GM04504 (cell line): ENCODE measurements at regions not wholly inside any gene's neighbourhood (a gene's known extent, or its start where the extent isn't known, plus 50 kb on each side); places are given as distances from the start of the nearest gene placed in this dataset.
"Not testable (repeated sequence)": the region's sequence is repeated elsewhere in the genome, so short reads cannot be mapped to it uniquely, and the experiment has no call there.

Experiments used
- DNase-seq: peaks from one replicate; pipeline ENCODE4 v3.0.0-alpha.2; 2012; ENCODE audit warnings: low read depth

DNA sequence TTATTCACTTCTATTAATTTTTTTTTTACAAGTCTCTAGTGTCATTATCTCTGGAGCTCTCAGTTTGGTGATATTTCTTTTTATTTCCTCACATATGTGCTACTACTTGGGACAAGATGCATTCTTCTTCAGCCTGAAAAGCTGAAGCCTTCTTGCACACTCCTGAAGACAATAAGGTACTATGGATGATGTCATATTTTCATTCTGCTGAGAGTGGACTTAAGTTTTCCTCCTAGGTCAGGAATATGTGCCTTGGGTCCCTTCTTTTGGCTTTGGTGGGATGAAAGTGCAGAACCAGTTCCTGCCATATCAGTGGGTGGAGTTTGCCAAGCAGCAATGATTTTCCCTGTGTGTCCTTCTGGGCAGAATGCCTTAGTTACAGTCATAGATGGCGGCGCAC, 188.7 kb upstream of the EYA4 start:
- DNase-seq = no peak

DNA sequence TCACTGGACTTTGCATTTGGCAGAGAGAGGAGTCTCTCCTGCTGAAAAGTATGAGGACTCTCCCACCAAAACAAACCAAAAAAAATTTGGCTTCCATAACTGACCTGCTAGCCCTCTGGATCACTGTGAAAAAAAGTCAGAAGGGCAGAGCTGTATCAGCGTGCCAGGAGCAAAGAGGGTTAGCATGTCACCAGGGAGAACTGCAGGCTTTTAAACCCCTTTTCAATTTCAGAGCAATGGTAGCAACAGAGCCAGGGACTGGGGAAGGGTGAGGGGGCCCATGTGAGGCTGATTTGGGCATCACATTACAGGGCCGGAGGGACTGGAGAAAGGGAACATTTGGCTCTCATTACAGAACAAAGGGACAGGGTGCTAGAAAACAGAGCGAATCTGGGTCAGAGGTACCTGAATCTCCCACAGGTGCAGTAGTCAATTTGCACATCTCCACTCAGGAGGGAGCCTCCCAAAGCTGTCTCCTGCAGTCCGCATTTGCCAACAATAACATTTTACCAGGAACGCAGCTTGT, 185.7 kb upstream of the EYA4 start:
- DNase-seq = no peak

DNA sequence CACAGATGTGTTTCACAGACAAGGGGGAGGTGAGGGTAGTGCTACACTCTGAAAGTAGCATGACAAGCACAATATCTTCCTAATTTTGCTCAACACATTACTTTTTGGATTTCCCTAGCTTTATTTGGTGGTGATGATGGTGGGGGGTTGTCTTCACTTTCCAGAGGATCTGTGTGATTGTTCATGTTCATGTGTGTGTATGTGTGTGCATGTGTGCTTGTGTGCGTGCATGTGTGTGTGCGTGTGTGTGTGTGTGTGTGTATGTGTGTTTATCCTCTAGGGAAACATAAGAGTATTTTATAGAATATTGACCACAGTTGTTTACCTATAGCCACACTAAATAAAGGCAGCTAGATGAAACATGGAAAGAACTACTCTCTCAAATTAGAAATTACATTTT, 183.8 kb upstream of the EYA4 start:
- no peak for DNase-seq

DNA sequence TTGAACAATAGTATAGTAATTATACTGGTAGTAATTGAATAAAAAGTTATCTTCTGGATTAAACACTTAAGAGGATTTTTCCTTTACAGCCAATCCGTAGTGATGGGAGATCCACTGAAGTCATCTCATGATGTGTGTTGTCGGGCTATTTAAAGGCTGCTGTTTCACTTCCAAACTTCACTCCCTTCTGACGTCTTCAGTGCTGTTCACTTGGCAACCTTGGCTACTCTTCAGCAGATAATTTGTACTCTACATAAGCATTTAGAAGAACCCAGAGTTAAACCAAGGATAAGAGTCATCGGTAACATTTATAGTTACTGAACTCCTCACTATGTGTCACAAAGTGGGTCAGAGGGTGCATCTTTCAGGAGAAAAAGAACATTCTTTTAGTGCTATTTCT, 179.1 kb upstream of the EYA4 start:
- DNase-seq = no peak

DNA sequence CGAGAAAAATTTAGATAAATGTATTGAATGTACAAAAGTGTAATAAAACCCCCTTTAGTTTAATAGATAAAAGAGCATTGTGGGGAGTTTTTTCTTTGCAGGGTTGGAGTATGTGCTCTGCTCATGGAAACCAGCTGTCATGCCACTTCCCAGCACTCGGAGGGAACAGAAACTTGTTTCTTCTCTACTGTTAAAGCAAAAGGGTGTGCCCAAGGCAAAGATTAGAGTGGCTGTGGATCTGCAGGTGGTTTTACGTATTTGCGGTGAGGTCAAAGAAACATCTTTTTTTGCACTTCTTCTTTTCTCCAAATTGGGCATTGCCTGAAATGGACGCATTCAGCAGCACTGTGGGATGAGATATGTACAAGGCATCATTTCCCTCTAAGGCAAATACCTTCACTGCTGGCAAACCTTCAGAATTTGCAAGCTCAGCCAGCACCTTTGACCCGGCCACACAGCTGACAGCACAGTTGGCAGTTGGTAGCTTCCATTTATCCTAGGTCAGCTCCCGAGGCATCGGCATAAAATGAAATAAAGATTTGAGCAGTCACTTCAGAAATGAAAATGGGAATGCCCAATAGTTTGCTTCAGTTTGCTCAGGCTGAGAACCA, 178.4 kb upstream of the EYA4 start:
- DNase-seq = no peak

DNA sequence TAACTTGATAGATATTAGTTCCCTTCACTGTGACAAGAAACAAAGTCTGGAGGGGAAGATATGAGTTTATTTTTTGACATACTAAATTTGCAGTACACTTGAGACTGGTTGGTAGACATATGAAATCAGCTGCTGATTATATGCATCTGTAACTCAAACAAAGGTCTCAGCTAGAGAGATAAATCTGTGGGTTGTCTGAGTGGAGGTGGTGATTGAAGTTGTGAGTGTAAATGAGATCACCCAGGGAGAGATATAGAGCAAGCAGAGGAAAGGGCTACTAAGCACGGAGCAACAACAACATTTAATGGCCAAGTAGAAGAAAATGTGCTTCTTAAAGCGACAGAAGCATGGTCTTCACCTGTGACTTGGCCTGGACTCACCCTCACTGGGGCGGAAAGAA, 173.2 kb upstream of the EYA4 start:
- no peak for DNase-seq

DNA sequence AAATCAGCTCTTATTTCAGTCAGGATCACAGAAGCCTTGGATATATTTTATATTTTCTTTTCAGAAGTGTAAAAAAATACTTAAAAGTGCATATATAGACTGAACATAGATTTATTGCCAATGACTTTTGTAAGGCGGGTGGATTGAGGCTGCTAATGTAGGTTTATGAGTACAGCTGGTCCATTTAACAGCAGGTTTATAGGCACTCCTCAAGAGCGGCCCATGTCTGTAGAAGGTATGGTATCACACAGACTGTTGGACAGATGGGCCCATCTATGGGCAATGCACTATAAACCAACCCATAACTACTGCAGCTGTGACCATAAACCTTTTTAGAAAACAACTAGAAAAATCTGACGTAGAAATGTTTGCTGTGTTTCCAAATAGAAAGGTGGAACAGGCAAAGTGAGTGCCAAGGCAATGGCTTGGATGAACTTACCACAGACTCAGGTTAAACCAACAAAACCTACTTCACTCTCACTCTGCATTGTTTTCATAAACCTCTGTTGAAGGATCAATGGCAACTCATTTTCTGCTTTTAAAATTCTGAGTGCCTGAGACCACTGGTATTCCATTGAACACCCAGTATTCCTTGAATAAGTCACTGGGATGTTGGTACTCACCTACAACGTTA, 170.6 kb upstream of the EYA4 start:
- DNase-seq = no peak

DNA sequence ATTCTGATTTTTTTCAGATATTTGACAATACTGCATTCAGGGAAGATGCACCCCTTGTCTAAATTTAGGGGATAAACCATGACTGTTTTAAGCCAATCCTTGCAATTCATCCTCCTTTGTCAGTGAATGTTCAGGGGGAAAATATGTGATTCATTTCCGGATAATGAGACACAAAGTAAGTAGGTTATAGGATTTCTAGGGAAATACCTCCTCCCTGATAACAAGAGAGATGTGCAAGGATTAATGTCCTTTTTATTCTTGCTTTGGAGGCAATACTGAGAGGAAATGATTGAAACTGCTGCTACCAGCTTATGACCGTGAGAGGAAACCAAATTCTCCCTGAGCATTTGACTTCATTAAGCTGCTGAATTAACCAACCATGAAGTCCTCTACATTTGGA, 161.3 kb upstream of the EYA4 start:
- DNase-seq = no peak

DNA sequence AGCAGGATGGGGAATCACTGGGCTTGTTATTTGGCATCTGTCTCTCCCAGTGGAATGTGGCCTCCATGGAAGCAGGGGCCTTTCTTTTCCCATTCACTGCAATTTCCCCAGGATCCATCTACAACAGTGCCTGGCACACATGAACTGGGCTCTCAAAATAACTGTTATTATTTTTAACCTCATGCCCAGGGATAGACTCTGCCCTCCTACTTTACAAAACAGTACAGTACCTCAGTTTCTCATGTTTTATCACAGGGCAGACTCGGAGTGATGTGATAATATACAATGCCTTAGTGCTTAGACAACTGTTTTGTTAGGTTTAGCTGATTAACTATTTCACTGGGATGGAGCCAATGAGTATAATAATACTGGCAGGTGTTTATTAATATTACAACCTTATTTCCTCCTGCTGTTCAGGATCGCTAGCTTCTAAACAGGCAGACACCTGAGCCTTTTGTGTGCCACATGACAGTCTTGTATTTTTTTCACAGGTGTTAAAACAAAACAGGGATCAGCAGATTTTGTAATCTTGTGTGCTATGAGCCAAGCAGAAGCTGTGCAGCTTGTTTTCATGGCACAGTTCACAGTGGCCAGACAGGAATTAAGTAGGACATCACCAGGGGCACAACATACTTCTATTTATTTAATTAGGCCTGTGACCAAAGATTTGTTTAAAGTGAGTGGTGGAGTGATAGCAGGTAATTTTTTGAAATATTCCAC, 157.7 kb upstream of the EYA4 start:
- DNase-seq = no peak

DNA sequence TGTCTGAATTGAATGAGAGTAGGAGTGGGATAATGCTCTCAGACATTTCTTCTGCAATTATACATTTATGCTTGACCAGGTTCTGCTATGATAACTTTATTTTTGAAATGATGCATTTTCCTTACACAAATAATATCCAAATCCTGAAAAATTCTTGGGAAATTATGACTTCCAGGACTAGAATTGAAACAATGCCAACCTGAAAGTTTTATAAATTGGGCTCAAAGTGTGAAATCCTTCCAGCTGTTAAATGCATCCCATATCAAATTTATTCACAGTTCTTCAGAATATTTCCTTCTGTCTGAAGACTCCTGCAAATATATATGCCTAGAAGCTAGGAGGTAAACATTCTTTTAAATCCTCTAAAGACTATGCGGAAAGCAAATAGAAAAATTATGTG, 155.7 kb upstream of the EYA4 start:
- DNase-seq = no peak

DNA sequence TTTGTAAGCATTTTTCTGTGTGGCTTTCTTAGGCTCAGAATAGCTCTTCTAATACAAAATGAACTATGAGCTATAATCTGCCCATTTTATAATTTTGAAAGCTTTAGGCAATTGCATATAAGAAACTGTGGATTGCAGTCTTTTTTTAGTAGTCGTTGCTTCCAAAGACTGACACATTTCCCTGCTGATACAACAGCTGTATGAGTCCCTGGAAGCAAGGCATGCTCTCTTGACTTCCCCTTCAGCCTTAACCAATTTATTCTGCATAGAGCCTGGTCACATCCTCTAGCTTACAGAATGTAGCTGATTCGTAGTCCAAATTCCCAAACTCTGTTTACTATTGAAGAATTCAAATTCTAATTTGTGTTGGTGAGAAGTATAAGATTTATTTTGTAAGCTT, 155.3 kb upstream of the EYA4 start:
- no peak for DNase-seq

DNA sequence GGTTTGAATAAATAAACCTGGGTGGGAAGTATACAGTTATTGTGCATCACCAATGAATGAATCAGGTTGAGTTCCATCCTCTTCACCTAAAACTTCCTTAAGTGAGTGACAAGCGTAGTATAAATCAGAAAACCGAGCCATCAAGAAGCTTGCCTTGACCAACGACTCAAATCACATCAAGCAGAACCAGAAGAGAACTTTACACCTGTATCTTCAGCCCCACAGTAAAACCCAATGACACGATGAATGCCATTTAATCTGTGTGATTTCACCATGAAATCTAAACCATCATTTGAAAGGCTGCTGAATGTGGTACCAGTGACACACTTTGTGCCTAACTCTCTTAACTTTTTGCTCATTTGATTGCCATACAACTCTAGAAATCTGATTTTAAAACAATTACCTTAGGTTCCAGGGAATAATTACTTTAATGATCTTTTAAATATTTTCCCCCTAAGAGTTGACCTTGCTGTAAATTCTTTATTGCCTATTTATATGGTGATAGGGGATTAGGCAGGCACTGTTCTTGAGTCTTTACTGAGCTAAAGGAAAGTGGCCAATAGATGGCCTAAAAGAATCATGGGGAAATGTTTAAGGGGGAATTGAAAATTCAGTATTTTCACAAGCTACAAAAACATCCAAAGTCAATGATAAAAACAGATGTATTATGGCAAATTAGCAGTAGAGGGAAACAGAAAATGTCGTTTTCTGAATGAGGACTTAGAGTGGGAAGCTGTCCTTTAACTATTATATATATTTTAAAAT, 152.0 kb upstream of the EYA4 start:
- no peak for DNase-seq

DNA sequence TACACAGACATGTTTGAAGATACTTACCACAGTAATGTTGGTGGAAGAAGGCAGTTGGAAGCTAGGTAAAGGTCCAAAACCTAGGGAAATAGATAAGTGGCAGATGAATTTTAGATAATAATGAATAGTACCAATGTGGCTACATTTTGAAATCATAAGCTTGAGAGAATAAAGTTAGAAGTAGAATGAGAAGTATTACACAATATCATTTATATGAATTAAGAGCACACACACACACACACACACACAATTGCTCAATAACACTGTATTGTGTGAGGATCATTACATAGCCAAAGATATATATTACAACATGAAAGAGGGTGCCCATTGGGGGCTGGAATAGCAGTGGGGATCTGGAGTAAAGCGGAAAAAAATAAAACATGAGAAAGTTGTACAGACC, 149.0 kb upstream of the EYA4 start:
- no peak for DNase-seq

DNA sequence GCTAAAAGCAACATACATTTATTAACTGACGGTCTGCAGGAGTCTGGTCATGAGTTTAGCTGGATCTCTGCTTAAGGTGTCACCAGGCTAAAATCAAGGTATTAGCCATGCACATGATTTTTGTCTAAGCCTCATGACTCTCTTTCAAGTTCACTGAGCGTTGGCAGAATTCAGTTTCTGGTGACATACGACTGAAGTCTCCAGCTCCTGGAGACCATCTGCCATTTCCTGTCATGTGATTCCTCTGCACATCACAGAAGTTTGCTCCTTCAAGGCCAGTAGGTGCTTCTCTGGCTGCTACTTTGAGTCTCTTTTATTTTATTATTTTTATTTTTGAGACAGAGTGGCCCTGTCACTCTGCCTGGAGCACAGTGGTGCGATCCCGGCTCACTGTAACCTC, 148.4 kb upstream of the EYA4 start:
- no peak for DNase-seq

DNA sequence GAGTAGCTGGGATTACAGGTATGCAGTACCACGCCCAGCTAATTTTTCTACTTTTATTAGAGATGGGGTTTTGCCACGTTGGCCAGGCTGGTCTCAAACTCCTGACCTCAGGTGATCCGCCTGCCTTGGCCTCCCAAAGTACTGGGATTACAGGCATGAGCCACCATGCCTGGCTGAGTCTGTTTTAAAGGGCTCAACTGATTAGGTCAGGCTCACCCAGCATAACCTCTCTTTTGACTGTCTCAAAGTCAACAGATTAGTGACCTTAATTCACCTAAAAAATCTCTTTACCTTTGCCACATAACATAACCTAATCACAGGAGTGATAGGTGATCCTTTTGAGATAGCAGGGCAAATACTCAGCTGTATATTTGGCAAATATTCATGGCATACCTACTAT, 147.9 kb upstream of the EYA4 start:
- not testable (repeated sequence) for DNase-seq

DNA sequence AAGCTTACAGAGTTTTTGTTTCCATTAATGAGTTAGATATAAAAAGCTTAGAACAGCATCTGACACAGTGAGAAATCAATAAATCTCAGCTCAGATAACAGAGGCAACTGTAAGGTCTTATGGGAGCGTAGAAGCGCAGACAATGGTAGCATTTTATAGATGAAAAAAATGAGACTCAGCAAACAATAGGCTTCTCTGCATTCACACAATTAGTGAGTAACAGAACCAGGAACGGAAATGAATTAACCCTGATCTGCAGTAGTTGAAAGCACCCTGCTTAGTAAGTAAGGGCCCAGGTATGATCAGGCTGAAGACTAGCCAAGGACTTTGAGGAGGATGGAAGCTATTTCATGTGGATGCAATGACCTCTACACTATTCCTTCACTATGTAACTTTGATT, 147.2 kb upstream of the EYA4 start:
- no peak for DNase-seq

DNA sequence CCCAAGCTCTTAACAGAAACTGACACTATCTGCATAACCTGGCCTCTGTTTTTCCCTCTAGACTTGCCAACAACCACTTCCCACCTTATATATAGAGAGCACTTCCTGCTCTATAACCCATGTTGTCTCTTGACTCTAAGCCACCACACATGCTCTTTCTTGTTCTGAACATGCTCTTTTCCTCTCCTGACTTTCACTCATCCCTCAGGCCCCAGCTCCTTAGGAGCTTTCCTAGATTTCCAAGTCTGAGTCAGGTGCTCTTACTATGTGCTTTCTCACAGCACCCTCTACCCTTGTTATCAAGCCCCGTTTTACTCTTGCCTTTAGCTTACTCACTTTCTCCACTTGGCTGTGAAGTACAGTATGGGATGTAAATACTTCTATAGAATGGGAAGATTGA, 143.9 kb upstream of the EYA4 start:
- no peak for DNase-seq

DNA sequence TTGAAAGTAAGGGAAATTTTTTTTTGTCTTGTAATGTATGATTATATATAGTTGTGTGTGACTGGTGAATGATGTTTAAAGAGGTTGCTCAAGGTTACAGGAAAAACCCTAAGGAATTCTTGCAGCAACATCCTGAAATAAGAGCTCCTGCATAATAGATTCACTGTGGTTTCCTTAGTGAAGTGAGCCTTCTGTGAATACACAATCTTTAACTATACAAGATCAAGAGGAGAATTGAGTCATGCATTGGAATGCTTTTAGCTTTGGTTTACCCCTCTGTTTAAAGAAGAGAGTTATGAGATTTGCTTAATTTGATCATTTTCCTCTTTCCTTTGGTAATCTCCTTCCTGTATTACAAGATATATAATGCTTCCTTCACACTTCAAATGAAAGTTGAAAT, 141.6 kb upstream of the EYA4 start:
- no peak for DNase-seq

DNA sequence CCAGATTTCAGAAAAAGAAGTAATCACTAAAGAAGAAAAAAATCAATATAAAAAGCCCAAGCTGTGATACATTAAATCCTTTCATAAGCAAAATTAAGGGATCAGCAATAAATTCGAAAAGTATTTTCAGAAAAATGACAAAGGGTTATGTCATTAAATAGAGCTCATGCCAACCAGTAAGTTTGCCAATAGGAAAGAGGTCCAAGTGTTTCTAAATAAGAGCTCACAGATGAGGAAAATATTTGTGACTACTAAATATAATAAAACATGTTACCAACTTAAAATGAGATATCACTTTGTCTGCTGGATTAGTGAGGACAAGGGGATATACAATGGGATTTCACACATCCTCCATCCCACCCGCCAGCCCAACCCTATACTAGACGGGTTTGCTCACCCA, 140.3 kb upstream of the EYA4 start:
- DNase-seq = no peak

DNA sequence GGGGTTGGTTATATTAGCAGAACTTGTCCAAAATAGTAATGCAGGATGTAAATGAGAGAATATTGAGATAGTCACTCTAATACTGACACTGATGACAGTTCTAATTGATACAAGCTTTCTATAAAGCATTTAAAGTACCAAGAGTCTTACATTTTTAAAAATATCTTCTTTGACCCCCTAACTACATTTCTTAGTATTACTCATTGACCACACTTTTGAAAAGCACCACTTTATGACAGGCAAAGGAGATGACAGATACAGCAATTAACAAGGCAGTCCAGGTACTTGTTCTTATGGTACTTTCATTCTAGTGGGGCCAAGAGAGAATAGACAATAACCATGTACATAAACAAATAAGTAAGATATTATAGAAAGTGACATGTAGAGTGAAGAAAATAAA, 139.4 kb upstream of the EYA4 start:
- DNase-seq = no peak

DNA sequence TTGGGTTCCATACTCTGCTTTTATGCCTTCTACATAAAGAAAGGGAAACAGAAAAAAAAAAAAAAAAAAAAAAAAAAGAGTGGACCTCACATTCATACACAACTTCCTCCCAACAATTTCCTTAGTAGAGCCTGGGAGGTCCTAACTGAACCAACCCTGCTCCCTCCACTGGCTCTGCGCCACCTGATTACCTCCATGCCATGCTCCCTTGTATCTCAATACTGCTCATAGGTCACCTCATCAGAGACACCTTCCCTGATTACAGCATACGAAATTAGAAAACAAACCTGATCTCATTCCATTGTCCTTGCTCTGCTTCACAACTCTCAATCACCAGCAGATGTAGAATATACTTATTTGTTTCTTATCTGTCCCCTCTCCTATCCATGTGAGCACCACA, 134.2 kb upstream of the EYA4 start:
- DNase-seq = no peak

DNA sequence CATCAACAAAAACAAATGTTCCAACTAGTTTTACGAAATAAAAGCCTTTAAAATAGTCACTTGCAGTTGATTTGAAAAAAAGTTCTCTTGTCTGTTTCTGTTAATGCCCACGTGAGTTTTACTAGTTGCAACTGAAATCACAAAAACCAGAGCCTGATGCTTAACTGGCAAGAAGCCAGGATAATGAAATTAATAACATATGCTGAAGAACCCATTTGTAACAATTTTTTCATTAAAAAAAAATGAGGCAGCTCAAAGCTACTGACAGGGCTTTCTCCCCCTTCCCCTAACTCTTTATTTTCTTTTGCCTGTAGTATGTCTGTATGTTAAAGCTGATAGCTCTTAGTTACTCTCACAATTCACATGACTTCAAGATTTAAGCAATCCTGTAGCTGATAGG, 132.7 kb upstream of the EYA4 start:
- DNase-seq = no peak

DNA sequence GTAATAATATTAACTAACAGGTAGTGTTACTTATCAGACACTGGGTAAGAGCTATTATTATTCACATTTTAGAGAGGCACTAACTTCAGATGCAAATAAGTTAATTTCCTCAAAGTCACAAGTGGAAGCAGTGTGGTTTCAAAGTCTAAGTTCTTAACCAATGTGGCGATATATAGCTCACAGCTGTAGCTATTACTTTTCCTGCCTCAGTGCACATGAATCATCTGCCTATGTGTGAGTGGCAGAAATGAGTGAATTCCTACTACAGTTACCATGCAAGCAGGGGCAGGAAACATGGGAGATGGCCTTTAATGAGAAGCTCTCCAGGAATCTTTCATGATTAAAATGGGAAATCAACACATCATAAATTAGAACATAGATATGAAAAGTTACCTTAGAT, 126.2 kb upstream of the EYA4 start:
- no peak for DNase-seq
